Peyer's patch (tissue), 4 donors: ENCODE measurements at regions not wholly inside any gene's neighbourhood (a gene's known extent, or its start where the extent isn't known, plus 50 kb on each side); places are given as distances from the start of the nearest gene placed in this dataset.

Experiments
- CTCF ChIP-seq, 6 experiments: fragments of 450-650 bp in 4 of 6; fragments of 200-600 bp in 2 of 6; sonication (generic) in 1 of 6; IDR thresholded peaks; one replicate each; pipeline ENCODE4 v1.5.1; 2017 to 2019; ENCODE audit warnings: antibody characterized with exemption in 6 of 6, mild to moderate bottlenecking in 3 of 6, moderate library complexity in 1 of 6
- POLR2A ChIP-seq, 2 donors: fragments of 450-650 bp; IDR thresholded peaks; one replicate each; pipeline ENCODE4 v1.5.1; 2017; ENCODE audit warnings: antibody characterized with exemption in 2 of 2, mild to moderate bottlenecking in 2 of 2, moderate library complexity in 2 of 2

GRCh38 chr1:198072177-198072576, 84.6 kb upstream of the NEK7 start:
- TF ChIP-seq CTCF (IDR thresholded peaks at IDR 0.05) (peak in 3 of 6 experiments; percentile 24 to 33 (median 29)), POLR2A (IDR thresholded peaks at IDR 0.05) (no peak)
